Hematopoietic multipotent progenitor cell treated with erythropoietin and hydrocortisone succinate and interleukin-3 and kit ligand, for 17 days (in vitro differentiated cells): ENCODE measurements at regions not wholly inside any gene's neighbourhood (a gene's known extent, or its start where the extent isn't known, plus 50 kb on each side); places are given as distances from the start of the nearest gene placed in this dataset.
A peak's percentile ranks its signal among the peaks of the same experiment; 100 is the strongest.
"Not testable (repeated sequence)": the region's sequence is repeated elsewhere in the genome, so short reads cannot be mapped to it uniquely, and the experiment has no call there.

Source experiments
- DNase-seq: peaks from one replicate; pipeline ENCODE4 v3.0.0-alpha.2; 2015; ENCODE audit warnings: low spot score

DNA sequence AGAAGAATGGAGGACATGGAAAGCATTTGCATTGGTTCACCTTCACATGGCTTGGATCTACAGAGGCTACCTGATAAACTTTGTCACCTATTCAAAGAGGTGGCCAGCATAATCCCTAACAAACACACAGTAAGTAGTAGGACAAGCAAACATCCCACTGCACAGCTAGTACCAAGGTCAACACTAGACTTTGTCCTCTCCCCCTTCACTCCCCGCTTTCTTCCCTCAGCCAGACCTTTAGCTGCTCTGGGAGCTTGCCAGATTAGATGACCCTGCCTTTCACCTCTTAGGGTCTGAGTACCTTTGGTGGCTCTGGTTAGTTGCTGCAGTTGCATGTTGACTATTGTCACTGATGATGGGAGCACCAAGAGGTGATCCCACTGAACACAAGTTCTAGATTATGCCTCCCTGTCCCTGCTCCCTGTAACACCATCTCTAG lies 211.3 kb downstream of the CCDC74A start:
- DNase-seq, result not testable (repeated sequence)

DNA sequence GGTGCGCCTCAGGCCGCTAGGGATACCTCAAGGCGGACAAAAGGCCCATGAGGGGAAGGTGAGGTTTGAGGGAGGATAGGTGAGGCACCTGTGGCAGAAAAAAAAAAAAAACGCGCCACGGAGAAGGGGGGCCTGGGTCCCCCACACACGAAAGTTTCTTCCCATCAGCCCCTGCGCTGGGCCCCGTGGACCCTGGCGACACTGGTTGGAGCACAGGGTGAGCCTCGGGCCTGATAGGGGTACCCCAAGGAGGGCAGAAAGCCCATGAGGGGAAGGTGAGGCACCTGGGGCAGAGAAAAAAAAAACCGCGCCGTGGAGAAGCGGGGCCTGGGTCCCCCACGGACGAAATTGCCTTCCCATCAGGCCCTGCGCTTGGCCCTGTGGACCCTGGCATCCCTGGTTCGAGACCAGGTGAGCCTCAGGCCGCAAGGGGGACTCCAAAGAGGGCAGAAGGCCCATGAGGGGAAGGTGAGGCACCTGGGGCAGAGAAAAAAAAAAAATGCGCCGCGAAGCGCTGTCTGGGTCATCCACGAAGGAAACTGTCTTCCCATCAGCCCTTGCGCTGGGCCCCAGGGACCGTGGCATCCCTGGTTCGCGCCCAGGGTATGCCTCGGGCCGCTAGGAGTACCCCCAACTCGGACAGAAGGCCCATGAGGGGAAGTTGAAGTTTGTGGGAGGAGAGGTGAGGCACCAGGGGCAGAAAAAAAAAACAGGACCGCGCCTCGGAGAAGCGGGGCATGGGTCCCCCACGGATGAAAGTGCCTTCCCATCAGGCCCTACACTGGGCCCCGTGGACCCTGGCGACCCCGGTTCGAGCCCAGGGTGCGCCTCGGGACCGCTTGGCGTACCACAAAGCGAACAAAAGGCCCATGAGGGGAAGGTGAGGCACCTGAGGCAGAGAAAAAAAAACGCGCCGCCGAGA lies 226.2 kb downstream of the CCDC74A start:
- no peak for DNase-seq

DNA sequence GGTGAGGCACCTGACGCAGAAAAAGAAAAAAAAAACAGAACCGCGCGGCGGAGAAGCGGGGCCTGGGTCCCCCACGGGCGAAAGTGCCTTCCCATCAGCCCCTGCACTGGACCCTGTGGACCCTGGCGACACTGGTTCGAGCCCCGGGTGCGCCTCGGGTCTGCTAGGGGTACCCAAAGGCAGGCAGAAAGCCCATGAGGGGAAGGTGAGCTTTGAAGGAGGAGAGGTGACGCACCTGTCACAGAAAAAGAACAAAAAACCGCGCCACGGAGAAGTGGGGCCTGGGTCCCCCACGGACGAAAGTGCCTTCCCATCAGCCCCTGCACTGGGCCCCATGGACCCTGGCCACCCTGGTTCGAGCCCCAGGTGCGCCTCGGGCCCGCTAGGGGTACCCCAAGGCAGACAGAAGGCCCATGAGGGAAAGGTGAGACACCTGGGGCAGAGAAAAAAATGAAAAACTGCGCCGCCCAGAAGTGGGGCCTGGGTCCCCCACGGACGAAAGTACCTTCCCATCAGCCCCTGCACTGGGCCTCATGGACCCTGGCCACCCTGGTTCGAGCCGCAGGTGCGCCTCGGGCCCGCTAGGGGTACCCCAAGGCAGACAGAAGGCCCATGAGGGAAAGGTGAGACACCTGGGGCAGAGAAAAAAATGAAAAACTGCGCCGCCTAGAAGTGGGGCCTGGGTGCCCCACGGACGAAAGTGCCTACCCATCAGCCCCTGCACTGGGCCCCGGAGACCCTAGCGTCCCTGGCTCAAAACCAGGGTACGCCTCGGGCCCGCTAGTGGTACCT lies 227.4 kb downstream of the CCDC74A start:
- DNase-seq, result no peak

DNA sequence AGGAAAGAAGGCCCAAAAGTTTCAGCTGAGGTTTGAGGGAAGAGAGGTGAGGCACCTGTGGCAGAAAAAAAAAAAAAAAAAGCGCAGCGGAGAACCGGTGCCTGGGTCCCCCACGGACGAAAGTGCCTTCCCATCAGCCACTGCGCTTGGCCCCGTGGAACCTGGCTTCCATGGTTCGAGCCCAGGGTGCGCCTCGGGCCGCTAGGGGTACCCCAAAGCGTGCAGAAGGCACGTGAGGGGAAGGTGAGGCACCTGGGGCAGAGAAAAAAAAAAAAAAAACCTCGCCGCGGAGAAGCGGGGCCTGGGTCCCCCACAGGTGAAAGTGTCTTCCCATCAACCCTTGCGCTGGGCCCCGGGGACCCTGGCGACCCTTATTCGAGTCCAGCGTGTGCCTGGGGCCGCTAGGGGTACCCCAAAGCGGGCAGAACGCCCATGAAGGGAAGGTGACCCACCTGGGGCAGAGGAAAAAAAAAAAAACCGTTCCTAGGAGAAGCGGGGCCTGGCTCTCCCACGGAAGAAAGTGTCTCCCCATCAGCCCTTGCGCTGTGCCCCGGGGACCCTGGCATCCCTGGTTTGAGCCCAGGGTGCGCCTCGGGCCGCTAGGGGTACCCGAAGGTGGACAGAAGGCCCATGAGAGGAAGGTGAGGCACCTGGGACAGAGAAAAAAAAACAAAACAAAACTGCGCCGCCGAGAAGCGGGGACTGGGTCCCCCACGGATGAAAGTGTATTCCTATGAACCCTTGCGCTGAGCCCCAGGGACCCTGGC lies 228.6 kb downstream of the CCDC74A start:
- DNase-seq, result no peak

DNA sequence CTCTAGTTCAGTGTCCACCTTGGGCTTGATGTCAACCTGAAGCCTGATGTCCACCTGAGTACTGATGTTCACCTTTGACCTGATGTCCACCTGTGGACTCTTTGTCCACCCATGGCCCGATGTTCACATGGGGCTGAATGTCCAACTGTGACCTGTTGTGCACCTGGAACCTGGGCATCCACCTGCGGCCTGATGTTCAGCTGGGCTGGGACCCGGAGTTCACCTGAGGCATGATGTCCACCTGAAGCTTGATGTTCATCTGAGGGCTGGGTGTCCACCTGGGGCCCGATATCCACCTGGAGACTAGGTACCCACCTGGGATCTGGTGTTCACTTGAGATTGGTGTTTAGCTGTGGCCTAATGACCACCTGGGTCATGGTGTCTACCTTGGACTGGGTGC lies 231.3 kb downstream of the CCDC74A start:
- DNase-seq, result not testable (repeated sequence)

DNA sequence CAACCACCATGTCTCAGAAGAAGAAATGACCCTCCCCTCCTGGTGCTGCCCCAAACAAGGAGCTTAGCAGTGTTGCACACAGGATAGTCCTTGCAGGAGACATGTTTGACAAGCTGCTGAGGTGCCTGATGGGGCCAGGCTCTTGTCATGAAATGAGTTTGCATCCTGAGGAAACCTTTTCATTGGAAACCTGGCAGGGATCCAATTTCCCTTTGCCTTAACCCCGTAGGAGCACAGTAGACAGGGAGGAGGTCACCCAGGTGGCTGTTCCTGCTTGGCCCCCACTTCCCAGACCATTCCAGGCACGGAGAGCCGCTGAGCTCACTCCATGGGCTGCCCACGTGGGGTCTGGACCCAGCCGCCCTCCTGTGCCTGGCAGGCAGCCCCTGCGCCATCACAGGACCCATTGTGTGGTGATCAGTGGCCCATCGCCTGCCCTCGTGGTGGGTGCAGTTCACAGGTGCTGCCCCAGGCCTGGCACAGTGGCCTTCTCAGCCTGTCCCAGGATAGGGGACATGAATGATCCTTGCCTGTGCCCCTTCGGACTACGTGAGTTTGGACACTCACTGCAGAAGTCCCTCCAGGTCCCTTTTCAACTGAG lies 247.4 kb downstream of the CCDC74A start:
- not testable (repeated sequence) for DNase-seq

DNA sequence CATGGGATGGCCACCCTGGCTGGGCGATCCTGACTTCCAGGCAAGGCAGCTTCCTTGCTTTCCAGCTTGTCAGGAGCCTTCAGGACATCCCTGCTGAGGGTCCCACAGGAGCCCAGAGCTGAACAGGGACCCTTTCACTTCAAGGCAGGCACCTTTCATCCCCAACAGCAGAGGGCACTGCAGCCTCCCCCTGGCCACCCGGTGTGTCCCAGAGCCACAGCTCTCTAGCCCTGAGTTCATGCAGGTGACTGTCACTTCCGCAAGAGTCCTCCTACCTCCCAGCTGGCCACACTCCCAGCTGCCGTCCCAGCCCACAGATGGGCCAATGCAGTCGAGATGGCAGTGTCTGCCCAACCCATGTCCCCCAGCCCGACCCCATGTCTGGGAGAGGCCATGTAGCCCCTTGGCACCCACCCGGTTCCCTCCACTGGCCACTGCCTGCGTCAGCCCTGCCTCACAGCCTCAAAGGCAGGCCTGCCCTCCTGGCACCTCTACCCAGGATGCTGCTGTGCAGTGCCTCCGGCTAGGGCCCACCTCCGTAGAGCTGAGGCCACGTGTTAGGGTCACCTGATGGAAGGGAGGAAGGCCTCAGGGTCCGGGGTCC lies 248.3 kb downstream of the CCDC74A start:
- not testable (repeated sequence) for DNase-seq

DNA sequence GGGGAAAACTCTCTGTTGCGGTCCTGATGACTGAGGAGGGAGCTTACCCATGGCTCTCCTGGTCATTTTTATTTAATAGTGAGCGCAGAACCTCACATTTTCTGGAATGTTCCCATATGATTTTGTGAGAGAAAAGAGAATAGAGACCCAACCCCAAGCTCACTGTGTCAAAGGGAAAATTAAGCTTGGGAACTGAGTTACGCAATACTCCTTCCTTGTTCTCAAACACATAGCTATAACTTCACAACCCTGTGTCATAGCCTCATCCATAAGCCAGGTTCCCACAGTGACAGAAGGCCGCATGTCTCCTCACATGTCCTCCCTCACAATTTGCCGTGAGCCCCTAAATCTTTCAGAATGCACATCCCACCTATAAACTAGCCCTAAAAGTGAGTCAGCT lies 252.8 kb downstream of the CCDC74A start:
- DNase-seq, result not testable (repeated sequence)

DNA sequence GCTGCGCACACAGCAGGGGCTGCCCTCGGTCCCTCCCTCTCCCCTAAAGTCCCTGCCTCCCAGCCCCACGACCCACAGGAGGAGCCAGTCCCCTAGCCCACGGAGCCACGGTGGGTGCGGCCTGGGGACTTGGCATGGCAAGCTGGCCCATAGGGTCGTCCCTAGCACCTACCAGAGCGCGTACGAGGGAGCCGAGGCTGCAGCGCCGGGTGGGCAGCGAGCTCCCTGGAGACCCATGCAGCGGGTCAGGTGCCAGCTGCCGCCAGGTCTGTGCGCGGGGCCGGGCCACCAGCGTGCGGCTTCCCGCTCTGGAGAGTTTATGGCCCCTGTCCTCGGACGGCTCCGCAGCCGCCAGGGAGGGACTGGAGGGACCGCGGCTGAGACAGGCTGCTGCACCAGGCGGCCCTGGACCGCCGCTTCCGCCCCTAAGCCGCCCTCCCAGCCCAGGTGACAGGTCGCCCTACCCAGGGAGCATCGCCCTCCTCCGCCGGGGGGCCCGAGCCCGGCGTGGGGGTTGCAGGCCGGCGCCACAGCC lies 273.6 kb downstream of the CCDC74A start:
- no peak for DNase-seq

DNA sequence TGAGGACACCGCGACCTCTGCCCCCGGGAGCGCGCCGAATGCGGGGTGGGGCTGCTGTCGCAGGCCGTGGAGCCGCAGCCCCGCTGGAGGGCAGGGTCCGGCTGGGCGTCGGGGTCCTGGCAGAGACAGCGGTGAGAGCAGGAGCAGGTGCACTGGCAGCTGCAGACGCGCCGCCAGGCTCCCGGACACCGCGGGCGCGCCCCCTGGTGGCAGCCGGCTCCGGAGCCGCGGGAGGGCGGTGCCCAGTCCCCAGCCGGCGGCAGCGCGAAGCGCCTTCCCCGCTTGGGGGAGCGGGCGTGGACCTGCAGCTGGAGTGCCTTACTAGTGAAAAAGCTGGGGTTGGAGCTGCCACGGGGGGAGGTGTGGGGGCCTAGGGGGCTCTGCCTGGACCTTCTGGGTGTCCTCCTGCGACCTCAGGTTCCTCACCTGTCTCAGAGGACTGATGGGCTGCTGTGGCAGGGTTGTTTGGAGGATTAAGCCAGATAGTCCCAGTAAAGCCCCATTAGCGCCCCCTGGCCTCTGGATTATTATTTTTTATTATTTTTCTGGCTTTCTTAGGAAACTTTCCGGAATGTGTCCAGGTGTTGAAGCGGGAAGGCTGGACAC lies 274.2 kb downstream of the CCDC74A start:
- peak; percentile 15 for DNase-seq

DNA sequence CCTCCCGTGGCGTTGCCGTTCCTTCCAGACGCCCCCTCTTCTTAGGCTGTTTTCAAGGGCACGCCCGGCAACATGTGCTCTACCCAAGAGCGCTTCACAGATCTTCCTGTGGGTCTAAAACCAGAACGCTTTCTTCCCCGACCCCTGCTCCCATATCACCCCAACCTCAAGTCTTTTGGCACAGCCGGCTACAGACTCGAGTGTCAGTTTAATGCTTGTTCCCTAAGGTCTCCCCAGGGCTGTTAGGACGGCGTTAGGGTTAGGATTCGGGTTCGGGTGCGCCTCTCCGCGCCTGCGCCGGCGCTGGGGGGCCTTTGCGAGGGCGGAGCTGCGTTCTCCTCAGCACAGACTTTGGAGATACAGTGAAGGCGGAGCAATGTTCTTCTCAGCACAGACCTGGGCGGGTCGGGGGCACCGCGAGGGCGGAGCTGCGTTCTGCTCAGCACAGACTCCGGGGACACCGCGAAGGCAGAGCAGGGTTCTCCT lies 274.7 kb downstream of the CCDC74A start:
- DNase-seq, result not testable (repeated sequence)

DNA sequence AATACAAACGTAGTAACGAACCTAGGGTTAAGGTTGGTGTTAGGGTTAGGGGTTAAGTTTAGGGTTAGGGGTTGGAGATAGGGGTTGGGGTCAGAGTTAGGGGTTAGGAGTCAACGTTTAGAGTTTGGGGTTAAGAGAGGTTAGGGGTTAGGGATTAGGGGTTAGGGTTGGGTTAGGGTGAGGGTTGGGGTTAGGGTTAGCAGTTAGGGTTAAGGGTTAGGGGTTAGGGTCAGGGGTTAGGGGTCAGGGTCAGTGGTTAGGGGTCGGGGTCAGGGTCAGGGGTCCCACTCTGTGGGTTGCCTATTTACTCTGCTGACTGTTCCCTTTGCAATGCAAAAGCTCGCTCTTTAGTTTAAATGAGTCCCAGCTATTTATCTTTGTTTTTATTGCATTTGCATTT lies 275.5 kb downstream of the CCDC74A start:
- DNase-seq, result not testable (repeated sequence)

DNA sequence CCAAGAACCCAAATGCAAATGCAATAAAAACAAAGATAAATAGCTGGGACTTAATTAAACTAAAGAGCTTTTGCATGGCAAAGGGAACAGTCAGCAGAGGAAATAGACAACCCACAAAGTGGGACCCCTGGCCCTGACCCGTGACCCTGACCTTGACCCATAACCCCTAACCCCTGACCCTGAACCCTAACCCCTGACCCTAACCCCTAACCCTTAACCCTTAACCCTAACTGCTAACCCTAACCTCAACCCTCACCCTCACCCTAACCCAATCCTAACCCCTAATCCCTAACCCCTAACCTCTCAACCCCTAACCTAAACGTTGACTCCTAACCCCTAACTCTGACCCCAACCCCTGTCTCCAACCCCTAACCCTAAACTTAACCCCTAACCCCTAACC lies 284.9 kb downstream of the CCDC74A start:
- DNase-seq, result not testable (repeated sequence)

DNA sequence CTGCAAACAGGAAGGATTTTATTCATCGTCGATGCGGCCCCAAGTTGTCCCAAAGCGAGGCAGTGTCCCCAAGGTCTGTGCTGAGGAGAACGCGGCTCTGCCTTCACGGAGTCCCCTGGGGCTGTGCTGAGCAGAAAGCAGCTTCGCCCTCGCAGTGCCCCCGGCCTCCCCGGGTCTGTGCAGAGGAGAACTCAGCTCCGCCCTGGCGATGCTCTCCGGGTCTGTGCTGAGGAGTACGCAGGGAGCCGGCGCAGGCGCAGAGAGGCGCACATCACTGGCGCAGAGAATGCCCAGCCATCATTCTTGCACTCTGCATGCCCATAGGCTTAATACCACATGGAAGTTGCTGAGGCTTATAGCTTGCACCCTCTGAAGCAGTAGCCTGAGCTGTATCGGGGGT lies 285.7 kb downstream of the CCDC74A start:
- DNase-seq, result not testable (repeated sequence)

DNA sequence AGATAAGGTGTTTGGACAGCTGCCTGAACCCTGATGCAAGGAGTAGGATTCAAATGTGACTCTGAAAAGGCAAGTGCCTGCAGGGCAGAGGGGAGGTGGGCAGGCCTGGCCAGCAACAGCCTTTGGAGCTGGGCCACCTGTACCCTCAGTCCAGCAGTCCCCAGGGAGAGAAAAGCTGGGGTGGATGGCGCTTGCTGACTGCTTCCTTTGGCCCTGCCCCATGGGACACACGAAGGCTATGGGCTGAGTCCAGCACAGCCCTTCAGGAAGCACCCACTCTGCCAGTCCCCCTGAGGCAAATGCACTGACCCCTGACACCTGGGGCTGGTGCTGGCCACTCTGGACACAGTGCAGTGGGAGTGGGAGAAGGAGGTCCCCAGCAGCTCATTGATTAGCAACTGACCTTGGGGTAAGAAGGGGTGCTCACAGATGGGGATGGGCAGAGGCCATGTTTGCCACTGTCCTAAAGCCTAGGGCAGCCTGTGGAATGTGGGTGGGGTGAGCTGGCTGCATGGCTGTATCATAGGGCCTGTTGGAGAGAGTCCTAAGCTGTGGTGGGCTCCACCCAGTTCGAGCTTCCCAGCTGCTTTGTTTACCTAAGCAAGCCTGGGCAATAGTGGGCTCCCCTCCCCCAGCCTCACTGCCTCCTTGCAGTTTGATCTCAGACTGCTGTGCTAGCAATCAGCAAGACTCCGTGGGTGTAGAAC lies 290.7 kb downstream of the CCDC74A start:
- DNase-seq, result not testable (repeated sequence)

DNA sequence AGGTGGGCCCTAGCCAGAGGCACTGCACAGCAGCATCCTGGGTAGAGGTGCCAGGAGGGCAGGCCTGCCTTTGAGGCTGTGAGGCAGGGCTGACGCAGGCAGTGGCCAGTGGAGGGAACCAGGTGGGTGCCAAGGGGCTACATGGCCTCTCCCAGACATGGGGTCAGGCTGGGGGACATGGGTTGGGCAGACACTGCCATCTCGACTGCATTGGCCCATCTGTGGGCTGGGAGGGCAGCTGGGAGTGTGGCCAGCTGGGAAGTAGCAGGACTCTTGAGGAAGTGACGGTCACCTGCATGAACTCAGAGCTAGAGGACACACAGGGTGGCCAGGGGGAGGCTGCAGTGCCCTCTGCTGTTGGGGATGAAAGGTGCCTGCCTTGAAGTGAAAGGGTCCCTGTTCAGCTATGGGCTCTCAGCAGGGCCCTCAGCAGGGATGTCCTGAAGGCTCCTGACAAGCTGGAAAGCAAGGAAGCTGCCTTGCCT lies 294.6 kb downstream of the CCDC74A start:
- not testable (repeated sequence) for DNase-seq

DNA sequence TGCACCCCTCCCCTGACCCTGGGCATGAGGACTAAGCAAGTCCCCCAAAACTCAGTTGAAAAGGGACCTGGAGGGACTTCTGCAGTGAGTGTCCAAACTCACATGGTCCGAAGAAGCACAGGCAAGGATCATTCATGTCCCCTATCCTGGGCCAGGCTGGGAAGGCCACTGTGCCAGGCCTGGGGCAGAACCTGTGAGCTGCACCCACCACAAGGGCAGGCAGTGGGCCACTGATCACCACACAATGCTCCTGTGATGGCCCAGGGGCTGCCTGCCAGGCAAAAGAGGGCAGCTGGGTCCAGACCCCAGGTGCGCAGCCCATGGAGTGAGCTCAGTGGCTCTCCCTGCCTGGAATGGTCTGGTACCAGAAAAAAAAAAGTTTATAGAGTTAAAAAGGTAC lies 295.4 kb downstream of the CCDC74A start:
- DNase-seq, result not testable (repeated sequence)

DNA sequence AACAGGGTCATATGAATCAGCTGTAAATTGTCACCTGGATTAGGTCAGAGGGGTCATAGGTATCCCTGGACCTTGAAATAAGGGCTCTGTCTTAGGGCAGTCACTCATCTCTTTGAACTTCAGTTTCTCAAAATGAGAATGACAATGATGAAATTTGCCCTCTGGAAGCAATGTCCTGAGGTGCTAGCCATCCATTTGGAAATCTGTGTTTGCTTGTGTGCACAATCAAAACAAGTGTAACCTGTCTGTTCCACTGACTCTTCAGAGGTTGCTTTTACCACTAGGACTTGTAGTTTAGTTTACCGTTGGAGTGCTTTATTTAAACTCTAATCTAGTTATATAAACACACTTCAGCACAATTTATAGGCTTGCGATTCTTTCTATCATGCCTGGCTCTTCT lies 297.3 kb downstream of the CCDC74A start:
- DNase-seq, result not testable (repeated sequence)

DNA sequence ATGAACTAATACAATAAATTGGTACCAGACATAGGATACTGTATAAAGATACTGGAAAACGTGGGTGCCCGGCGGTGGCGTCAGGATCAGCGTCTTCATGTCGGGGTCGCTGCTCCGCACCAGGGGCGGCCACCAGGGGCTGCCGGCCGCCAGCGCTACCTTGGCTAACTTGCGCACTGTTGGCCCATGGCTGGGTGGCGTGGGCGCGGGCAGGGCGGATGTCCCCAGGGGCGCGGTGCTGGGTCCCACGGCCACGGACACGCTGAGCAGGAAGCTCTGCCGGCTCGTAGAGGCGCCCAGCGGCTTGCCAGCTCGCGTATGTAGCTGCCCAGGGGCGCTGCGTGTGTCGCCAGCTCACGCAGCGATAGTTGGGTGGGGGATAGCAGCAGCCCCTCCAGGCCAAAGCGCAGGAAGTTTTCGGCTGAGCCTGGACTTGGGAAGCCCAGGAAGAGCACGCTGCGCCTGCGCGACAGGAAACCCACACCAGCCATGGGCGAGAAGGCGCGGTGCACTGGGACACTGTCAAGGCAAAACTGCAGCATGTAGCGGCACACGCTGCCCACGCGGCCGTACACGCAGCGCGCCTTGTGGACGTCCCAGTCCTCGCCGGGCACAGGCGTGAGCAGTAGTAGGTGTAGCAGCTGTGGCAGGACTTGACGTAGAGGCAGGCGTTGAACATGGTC lies 299.9 kb downstream of the CCDC74A start:
- DNase-seq, result no peak
